ENCODE measurements at regions not wholly inside any gene's neighbourhood (a gene's known extent, or its start where the extent isn't known, plus 50 kb on each side); places are given as distances from the start of the nearest gene placed in this dataset.
A peak's percentile ranks its signal among the peaks of the same experiment; 100 is the strongest.

- DNase-seq (ENCODE audit: low spot score) (no peak), ATAC-seq (ENCODE audit: low read depth) (no peak)
- Histone ChIP-seq H3K4me3 (ENCODE audit: severe bottlenecking) (no peak overlapping the region), H3K36me3 (ENCODE audit: low read depth) (no peaks in the 10 kb centered on the region), H3K27ac (ENCODE audit: poor library complexity, severe bottlenecking) (no peak overlapping the region), H3K4me1 (ENCODE audit: insufficient read depth, poor library complexity, severe bottlenecking) (peaks cover 18% of the 10 kb centered on the region), H3K9me3 (ENCODE audit: severe bottlenecking) (no peaks in the 10 kb centered on the region), H3K27me3 (ENCODE audit: insufficient read depth, poor library complexity, severe bottlenecking) (no peaks in the 10 kb centered on the region)
- TF ChIP-seq, protein P1, sequence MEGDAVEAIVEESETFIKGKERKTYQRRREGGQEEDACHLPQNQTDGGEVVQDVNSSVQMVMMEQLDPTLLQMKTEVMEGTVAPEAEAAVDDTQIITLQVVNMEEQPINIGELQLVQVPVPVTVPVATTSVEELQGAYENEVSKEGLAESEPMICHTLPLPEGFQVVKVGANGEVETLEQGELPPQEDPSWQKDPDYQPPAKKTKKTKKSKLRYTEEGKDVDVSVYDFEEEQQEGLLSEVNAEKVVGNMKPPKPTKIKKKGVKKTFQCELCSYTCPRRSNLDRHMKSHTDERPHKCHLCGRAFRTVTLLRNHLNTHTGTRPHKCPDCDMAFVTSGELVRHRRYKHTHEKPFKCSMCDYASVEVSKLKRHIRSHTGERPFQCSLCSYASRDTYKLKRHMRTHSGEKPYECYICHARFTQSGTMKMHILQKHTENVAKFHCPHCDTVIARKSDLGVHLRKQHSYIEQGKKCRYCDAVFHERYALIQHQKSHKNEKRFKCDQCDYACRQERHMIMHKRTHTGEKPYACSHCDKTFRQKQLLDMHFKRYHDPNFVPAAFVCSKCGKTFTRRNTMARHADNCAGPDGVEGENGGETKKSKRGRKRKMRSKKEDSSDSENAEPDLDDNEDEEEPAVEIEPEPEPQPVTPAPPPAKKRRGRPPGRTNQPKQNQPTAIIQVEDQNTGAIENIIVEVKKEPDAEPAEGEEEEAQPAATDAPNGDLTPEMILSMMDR (IDR thresholded peaks at IDR 0.05; ENCODE audit: poor library complexity, severe bottlenecking) = no peak
Measured at GRCh38 chr12:42742716-42743115, 153.2 kb upstream of the PRICKLE1 start.

- no peak overlapping the region for H3K27ac ChIP-seq (ENCODE audit: poor library complexity, severe bottlenecking)
- no peak overlapping the region for H3K4me3 ChIP-seq (ENCODE audit: severe bottlenecking)
- peaks cover 18% of the 10 kb centered on the region for H3K4me1 ChIP-seq (ENCODE audit: insufficient read depth, poor library complexity, severe bottlenecking)
- ATAC-seq (ENCODE audit: low read depth) (peak; percentile 50; the same call in 1 of the 3 replicates), DNase-seq (ENCODE audit: low spot score) (no peak)
- H3K27me3 ChIP-seq (ENCODE audit: insufficient read depth, poor library complexity, severe bottlenecking) = no peaks in the 10 kb centered on the region
- H3K9me3 ChIP-seq (ENCODE audit: severe bottlenecking) = no peaks in the 10 kb centered on the region
- TF ChIP-seq, protein P1 (IDR thresholded peaks at IDR 0.05; ENCODE audit: poor library complexity, severe bottlenecking) = no peak
- H3K36me3 ChIP-seq (ENCODE audit: low read depth) = no peaks in the 10 kb centered on the region
Measured at GRCh38 chr12:42741771-42742510, 152.4 kb upstream of the PRICKLE1 start.

DNA sequence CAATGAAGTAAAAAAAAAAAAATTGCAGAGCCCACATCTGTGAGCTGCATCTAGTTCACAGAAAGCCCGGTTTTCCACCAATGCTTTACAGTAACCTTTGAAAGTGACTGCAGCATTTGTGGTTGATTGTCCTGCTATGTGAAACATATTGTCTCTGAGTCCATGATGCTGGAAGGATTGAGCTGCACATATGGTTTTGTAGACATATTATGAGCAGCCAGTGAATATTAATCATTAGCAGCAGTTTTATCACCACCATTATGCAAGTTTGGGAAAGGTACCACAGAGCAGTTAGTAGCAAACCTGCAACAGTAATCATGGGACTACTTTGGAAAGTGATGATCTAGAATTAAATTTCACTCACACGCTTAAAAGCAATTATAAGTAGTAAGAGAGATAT, 151.5 kb upstream of the PRICKLE1 start:
- ATAC-seq (ENCODE audit: low read depth) = no peak
- no peaks in the 10 kb centered on the region for H3K9me3 ChIP-seq (ENCODE audit: severe bottlenecking)
- peaks cover 18% of the 10 kb centered on the region for H3K4me1 ChIP-seq (ENCODE audit: insufficient read depth, poor library complexity, severe bottlenecking)
- DNase-seq (ENCODE audit: low spot score) = no peak
- H3K4me3 ChIP-seq (ENCODE audit: severe bottlenecking) = no peak overlapping the region
- TF ChIP-seq, protein P1 (IDR thresholded peaks at IDR 0.05; ENCODE audit: poor library complexity, severe bottlenecking) = no peak
- H3K27me3 ChIP-seq (ENCODE audit: insufficient read depth, poor library complexity, severe bottlenecking) = no peaks in the 10 kb centered on the region
- no peak overlapping the region for H3K27ac ChIP-seq (ENCODE audit: poor library complexity, severe bottlenecking)
- no peaks in the 10 kb centered on the region for H3K36me3 ChIP-seq (ENCODE audit: low read depth)

GRCh38 chr12:42737398-42737797, 147.9 kb upstream of the PRICKLE1 start:
- TF ChIP-seq, protein P1 (IDR thresholded peaks at IDR 0.05; ENCODE audit: poor library complexity, severe bottlenecking) = no peak

DNA sequence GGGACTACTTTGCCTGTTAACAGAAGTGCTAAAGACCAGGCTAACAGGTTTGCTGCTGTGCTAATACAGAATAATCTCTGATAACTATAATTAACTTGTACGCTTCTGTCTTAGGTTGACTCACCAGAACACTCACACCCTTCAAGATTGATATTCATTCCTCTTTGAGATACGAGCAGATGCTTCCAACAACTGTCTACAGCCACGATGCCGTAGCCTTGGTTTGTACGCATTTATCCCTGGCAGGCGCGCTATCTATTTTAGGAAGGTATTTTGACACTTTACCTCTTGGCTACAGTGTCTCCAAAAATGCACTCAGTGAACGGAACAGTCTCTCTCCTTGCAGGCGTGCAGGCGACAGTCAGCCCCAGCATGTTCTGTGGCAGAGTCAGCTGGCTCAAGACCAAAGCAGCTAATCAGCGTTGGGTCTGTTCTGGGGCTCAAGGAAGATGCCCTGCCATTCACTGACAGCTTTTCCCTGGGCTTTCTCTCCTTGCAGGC, 146.4 kb upstream of the PRICKLE1 start:
- ATAC-seq (ENCODE audit: low read depth) (0 out of 3 replicates have a peak, but pooled peaks have one; percentile 31), DNase-seq (ENCODE audit: low spot score) (no peak)
- H3K4me3 ChIP-seq (ENCODE audit: severe bottlenecking) = no peak overlapping the region
- no peaks in the 10 kb centered on the region for H3K27me3 ChIP-seq (ENCODE audit: insufficient read depth, poor library complexity, severe bottlenecking)
- H3K9me3 ChIP-seq (ENCODE audit: severe bottlenecking) = no peaks in the 10 kb centered on the region
- H3K4me1 ChIP-seq (ENCODE audit: insufficient read depth, poor library complexity, severe bottlenecking) = no peaks in the 10 kb centered on the region
- H3K27ac ChIP-seq (ENCODE audit: poor library complexity, severe bottlenecking) = no peak overlapping the region
- TF ChIP-seq, protein P1 (IDR thresholded peaks at IDR 0.05; ENCODE audit: poor library complexity, severe bottlenecking) = no peak
- H3K36me3 ChIP-seq (ENCODE audit: low read depth) = no peaks in the 10 kb centered on the region

More at GRCh38 chr12:42737398-42737797, 147.9 kb upstream of the PRICKLE1 start:
- H3K4me3 ChIP-seq (ENCODE audit: severe bottlenecking) = no peak overlapping the region
- no peaks in the 10 kb centered on the region for H3K36me3 ChIP-seq (ENCODE audit: low read depth)
- DNase-seq (ENCODE audit: low spot score) (no peak), ATAC-seq (ENCODE audit: low read depth) (no peak)
- H3K4me1 ChIP-seq (ENCODE audit: insufficient read depth, poor library complexity, severe bottlenecking) = peaks cover 8% of the 10 kb centered on the region
- H3K9me3 ChIP-seq (ENCODE audit: severe bottlenecking) = no peaks in the 10 kb centered on the region
- no peak overlapping the region for H3K27ac ChIP-seq (ENCODE audit: poor library complexity, severe bottlenecking)
- H3K27me3 ChIP-seq (ENCODE audit: insufficient read depth, poor library complexity, severe bottlenecking) = no peaks in the 10 kb centered on the region
